AG04450 (cell line): ENCODE measurements at regions not wholly inside any gene's neighbourhood (a gene's known extent, or its start where the extent isn't known, plus 50 kb on each side); places are given as distances from the start of the nearest gene placed in this dataset.
"Not testable (repeated sequence)": the region's sequence is repeated elsewhere in the genome, so short reads cannot be mapped to it uniquely, and the experiment has no call there.

ENCODE experiments used
- CTCF ChIA-PET: fragments of 300-600, 350-600 bp; formaldehyde crosslinking; extraction: SDS; loops from one replicate; lab custom pipeline; 2022; ENCODE audit warnings: antibody characterized with exemption, inconsistent platforms; lab: Charles Lee
- POLR2A ChIA-PET: fragments of 350-600 bp; formaldehyde crosslinking; extraction: SDS; loops from one replicate; lab custom pipeline; 2021; ENCODE audit warnings: antibody characterized with exemption, inconsistent platforms; lab: Yijun Ruan, JAX
- DNase-seq: peaks from one replicate; pipeline ENCODE4 v3.0.0-alpha.2; 2011; ENCODE audit warnings: low read depth, low spot score
- H3K27ac ChIP-seq: one replicate; pipeline ENCODE4 v1.5.1; 2012; ENCODE audit warnings: low read depth, low read length, control low read depth
- H3K27me3 ChIP-seq: one replicate; pipeline ENCODE4 v1.6.0; 2012; ENCODE audit warnings: low read length; ENCODE audit not compliant: control insufficient read depth, insufficient read depth
- H3K4me3 ChIP-seq: 2 replicates; pipeline ENCODE4 v1.5.1; 2011; ENCODE audit warnings: mild to moderate bottlenecking, low read depth, low read length, control low read depth
- H3K9me3 ChIP-seq: 2 replicates; pipeline ENCODE4 v1.5.1; 2012; ENCODE audit warnings: low read length; ENCODE audit not compliant: control insufficient read depth, insufficient read depth
- TF ChIP-seq, protein P1 (sequence below): IDR thresholded peaks from 2 replicates; pipeline ENCODE4 v1.5.1; 2011; ENCODE audit warnings: low read depth, low read length, control low read depth, inconsistent platforms

DNA sequence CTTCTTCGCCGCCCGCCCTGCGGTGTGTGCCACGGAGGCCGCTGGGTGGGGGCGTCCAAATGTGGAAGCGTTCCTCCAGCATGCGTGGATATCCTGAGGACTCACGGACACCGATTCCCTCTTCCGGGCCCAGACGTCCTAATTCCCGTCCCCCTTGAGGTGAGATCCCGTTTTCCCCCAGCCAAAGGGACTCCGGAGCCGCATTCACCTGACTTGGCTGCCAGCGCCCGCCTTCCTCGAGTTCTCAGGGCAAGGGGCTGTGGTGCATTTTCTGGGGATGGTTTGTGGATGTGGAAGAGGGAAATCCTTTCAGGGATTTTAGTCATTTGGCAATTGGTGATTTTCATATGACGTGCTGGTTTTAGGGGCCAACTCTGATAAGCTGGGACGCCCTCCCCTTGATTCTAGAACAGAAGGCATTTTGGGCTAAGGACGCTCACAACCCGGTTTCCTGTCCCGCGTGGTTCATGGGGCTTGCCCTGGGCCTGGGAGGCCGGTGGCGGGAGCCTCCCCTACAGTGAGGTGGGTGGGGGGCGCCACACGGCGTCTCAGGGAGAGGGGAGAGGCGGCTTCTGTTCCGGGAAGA lies 165.4 kb downstream of the ACTR3B start:
- CTCF ChIA-PET, result no interaction called here
- no peak for DNase-seq

DNA sequence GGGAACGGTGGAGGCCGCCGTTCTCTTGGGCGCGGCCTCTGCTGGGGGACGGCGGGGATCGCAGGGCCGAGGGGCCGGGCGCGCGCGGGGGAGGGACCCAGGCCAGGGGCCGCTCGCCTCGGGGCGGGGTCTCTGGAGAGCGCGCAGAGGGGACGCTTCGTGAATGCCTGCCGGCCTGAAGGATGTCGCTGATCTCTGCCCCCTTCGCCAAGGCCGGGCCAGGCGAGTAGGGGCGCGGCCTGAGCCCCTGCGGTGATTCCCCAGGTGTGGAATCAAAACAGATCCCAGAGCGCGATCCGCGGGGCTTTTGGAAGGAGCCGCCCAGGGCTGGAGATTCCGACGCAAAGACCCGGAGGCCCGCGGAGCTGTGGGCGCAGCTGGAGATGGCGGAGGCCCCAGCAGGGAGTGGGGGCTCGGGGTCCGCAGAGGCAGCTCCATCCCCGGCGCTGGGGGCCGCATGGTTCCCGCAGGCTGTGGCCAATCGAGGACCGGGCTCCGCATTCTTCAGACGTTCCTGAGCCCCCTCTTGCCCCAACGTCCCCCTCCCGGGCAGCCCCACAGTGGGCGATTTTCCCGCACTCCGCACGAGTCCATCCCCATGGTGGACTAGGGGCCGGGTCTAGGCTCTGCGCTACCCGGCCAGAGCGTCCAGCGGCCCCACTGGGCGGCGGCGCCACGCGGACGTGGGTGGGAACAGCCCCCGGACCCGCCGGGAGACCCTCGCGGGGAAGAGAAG lies 166.0 kb downstream of the ACTR3B start:
- Histone ChIP-seq H3K27me3 (peaks cover 16% of the 10 kb centered on the region), H3K4me3 (no peak overlapping the region), H3K9me3 (peaks cover 15% of the 10 kb centered on the region; the same call in 1 of the 2 replicates), H3K27ac (no peak overlapping the region)
- ChIA-PET CTCF (no interaction called here), POLR2A (no interaction called here)
- TF ChIP-seq, protein P1, sequence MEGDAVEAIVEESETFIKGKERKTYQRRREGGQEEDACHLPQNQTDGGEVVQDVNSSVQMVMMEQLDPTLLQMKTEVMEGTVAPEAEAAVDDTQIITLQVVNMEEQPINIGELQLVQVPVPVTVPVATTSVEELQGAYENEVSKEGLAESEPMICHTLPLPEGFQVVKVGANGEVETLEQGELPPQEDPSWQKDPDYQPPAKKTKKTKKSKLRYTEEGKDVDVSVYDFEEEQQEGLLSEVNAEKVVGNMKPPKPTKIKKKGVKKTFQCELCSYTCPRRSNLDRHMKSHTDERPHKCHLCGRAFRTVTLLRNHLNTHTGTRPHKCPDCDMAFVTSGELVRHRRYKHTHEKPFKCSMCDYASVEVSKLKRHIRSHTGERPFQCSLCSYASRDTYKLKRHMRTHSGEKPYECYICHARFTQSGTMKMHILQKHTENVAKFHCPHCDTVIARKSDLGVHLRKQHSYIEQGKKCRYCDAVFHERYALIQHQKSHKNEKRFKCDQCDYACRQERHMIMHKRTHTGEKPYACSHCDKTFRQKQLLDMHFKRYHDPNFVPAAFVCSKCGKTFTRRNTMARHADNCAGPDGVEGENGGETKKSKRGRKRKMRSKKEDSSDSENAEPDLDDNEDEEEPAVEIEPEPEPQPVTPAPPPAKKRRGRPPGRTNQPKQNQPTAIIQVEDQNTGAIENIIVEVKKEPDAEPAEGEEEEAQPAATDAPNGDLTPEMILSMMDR, result no peak
- no peak for DNase-seq

More for the DNA sequence above, 165.4 kb downstream of the ACTR3B start:
- TF ChIP-seq, protein P1, result no peak
- Histone ChIP-seq H3K4me3 (no peak overlapping the region), H3K27ac (no peak overlapping the region), H3K9me3 (peaks cover 15% of the 10 kb centered on the region; the same call in 1 of the 2 replicates), H3K27me3 (peaks cover 16% of the 10 kb centered on the region)
- POLR2A ChIA-PET, result no interaction called here

DNA sequence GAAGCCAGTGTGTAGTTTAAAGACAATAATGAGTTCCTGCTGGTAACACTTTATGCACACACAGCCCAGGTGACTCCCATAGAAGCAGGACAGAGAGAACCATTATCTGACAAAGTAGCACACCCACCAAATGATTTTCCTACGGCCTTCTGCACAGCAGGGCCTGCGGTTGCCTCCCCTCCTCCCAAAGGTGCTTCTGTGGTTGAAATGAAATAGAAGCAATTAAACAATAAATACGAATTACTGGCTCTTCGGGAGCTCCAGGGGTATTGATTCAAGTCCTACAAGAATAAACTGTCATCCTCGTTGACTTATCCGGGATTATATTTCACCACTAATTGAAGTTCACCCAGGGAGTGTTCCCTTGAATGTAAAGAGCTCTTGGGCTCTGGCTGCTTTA lies 172.1 kb downstream of the ACTR3B start:
- peaks cover 4% of the 10 kb centered on the region for H3K9me3 ChIP-seq
- no peaks in the 10 kb centered on the region for H3K27me3 ChIP-seq
- no peak overlapping the region for H3K27ac ChIP-seq
- CTCF ChIA-PET, result no interaction called here
- no peak for DNase-seq
- TF ChIP-seq, protein P1, result no peak
- H3K4me3 ChIP-seq, result no peak overlapping the region
- POLR2A ChIA-PET, result no interaction called here

DNA sequence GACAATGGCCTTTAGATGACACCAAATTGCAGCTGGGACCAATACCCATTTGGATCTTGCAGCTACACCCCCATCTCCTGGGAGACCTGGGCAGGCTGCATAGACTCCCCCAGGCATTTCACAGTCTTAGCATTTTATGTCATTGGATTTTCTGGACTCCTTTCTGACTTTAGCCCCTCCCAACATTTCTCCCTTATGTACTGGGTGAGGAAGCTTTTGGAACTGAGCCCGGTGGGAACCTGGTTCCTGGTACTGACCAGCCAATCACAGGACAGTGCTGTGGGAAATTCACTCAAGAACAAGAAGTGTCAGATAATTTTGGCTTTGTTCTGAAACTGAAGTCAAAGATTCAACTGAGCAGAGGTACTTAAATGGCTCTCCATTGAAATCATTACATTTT lies 177.7 kb downstream of the ACTR3B start:
- no peak for DNase-seq
- TF ChIP-seq, protein P1, result no peak
- POLR2A ChIA-PET, result no interaction called here
- H3K27ac ChIP-seq, result no peak overlapping the region
- H3K9me3 ChIP-seq, result peaks cover 4% of the 10 kb centered on the region
- no peak overlapping the region for H3K4me3 ChIP-seq
- no peaks in the 10 kb centered on the region for H3K27me3 ChIP-seq
- CTCF ChIA-PET, result no interaction called here

DNA sequence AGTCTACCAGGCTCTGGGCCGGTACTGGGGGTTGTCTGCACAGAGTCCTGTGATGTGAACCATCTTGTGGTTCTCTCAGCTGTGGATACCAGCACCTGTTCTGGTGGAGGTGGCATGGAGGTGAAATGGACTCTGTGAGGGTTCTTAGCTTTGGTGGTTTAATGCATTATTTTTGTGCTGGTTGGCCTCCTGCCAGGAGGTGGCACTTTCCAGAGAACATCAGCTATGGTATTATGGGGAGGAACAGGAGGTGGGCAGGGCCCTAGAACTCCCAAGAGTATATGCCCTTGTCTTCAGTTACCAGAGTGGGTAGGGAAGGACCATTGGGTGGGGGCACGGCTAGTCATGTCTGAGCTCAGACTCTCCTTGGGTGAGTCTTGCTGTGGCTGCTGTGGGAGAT lies 187.1 kb downstream of the ACTR3B start:
- POLR2A ChIA-PET, H3K27ac ChIP-seq, H3K4me3 ChIP-seq, CTCF ChIA-PET, H3K27me3 ChIP-seq, DNase-seq: not testable (repeated sequence)
- peaks cover 13% of the 10 kb centered on the region for H3K9me3 ChIP-seq
